Panc1 (cell line): ENCODE measurements at regions not wholly inside any gene's neighbourhood (a gene's known extent, or its start where the extent isn't known, plus 50 kb on each side); places are given as distances from the start of the nearest gene placed in this dataset.

Source experiments
- POLR2AphosphoS5 ChIP-seq: IDR thresholded peaks from 2 replicates; pipeline ENCODE4 v1.6.1; 2012; ENCODE audit warnings: mild to moderate bottlenecking, low read depth, low read length, moderate library complexity
- SIN3A ChIP-seq: IDR thresholded peaks from 2 replicates; pipeline ENCODE4 v1.6.1; 2012; ENCODE audit warnings: low read depth, mild to moderate bottlenecking, low read length, moderate library complexity, borderline replicate concordance; ENCODE audit not compliant: insufficient read depth
- TCF7L2 ChIP-seq: IDR thresholded peaks from 2 replicates; pipeline ENCODE4 v1.6.1; 2011; ENCODE audit warnings: mild to moderate bottlenecking, low read depth, low read length, inconsistent platforms
- TF ChIP-seq, protein P1 (sequence below): fragments of 450-650 bp; IDR thresholded peaks from 2 replicates; pipeline ENCODE4 v1.5.1; 2017; ENCODE audit warnings: mild to moderate bottlenecking
- TF ChIP-seq, protein P2 (sequence below), 2 experiments: IDR thresholded peaks; 2 replicates each; pipeline ENCODE4 v1.6.1; 2011 to 2012; ENCODE audit warnings: low read depth in 2 of 2, control low read depth in 1 of 2, low read length in 1 of 2, mild to moderate bottlenecking in 1 of 2, moderate library complexity in 1 of 2; ENCODE audit not compliant: insufficient read depth in 1 of 2

DNA sequence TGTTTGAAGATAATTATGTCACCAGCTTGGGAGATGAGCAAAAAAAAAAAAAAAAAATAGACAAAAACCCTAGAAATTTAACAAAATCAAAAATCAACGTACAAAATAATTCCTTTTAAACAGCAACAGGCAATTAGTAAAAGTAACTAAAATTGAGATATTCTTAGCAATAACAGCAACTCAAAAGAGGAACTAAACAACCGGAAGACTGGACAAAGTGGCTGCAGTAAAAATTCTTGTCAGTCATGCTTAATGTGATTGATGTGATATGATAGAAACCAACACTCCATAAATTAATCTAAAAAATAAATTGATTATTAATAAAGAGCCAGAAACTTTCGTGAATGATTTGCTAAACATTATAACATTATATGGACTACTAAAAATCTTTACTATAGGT lies 1534.6 kb upstream of the AGA start:
- TF ChIP-seq TCF7L2 (no peak), SIN3A (no peak), POLR2AphosphoS5 (no peak)
- TF ChIP-seq, protein P1, sequence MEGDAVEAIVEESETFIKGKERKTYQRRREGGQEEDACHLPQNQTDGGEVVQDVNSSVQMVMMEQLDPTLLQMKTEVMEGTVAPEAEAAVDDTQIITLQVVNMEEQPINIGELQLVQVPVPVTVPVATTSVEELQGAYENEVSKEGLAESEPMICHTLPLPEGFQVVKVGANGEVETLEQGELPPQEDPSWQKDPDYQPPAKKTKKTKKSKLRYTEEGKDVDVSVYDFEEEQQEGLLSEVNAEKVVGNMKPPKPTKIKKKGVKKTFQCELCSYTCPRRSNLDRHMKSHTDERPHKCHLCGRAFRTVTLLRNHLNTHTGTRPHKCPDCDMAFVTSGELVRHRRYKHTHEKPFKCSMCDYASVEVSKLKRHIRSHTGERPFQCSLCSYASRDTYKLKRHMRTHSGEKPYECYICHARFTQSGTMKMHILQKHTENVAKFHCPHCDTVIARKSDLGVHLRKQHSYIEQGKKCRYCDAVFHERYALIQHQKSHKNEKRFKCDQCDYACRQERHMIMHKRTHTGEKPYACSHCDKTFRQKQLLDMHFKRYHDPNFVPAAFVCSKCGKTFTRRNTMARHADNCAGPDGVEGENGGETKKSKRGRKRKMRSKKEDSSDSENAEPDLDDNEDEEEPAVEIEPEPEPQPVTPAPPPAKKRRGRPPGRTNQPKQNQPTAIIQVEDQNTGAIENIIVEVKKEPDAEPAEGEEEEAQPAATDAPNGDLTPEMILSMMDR, result no peak
- TF ChIP-seq, protein P2, sequence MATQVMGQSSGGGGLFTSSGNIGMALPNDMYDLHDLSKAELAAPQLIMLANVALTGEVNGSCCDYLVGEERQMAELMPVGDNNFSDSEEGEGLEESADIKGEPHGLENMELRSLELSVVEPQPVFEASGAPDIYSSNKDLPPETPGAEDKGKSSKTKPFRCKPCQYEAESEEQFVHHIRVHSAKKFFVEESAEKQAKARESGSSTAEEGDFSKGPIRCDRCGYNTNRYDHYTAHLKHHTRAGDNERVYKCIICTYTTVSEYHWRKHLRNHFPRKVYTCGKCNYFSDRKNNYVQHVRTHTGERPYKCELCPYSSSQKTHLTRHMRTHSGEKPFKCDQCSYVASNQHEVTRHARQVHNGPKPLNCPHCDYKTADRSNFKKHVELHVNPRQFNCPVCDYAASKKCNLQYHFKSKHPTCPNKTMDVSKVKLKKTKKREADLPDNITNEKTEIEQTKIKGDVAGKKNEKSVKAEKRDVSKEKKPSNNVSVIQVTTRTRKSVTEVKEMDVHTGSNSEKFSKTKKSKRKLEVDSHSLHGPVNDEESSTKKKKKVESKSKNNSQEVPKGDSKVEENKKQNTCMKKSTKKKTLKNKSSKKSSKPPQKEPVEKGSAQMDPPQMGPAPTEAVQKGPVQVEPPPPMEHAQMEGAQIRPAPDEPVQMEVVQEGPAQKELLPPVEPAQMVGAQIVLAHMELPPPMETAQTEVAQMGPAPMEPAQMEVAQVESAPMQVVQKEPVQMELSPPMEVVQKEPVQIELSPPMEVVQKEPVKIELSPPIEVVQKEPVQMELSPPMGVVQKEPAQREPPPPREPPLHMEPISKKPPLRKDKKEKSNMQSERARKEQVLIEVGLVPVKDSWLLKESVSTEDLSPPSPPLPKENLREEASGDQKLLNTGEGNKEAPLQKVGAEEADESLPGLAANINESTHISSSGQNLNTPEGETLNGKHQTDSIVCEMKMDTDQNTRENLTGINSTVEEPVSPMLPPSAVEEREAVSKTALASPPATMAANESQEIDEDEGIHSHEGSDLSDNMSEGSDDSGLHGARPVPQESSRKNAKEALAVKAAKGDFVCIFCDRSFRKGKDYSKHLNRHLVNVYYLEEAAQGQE (IDR thresholded peaks at IDR 0.05; ENCODE audit: insufficient read depth in 1 of 2, low read depth in 2 of 2, low read length in 1 of 2), result no peak
